Fibroblast of lung (primary cell): ENCODE measurements at regions not wholly inside any gene's neighbourhood (a gene's known extent, or its start where the extent isn't known, plus 50 kb on each side); places are given as distances from the start of the nearest gene placed in this dataset.

Experiments used
- DNase-seq, 2 donors: peaks; one replicate each; pipeline versions ENCODE4 v3.0.0 to v3.0.0-alpha.2; 2010; ENCODE audit warnings: low read depth in 2 of 2
- H2AFZ ChIP-seq: 2 replicates; pipeline ENCODE4 v1.5.1; 2012; ENCODE audit warnings: low read length, control low read depth, inconsistent platforms
- H3K27ac ChIP-seq: 2 replicates; pipeline ENCODE4 v1.5.1; 2011; ENCODE audit warnings: low read length, control low read depth; ENCODE audit not compliant: insufficient read depth
- H3K27me3 ChIP-seq: 2 replicates; pipeline ENCODE4 v1.5.1; 2011; ENCODE audit warnings: mild to moderate bottlenecking, low read length; ENCODE audit not compliant: control insufficient read depth, insufficient read depth
- H3K36me3 ChIP-seq: 2 replicates; pipeline ENCODE4 v1.5.1; 2011; ENCODE audit warnings: low read length; ENCODE audit not compliant: control insufficient read depth, insufficient read depth
- H3K4me1 ChIP-seq: 2 replicates; pipeline ENCODE4 v1.5.1; 2011; ENCODE audit warnings: low read length; ENCODE audit not compliant: control insufficient read depth, insufficient read depth; ENCODE audit errors: extremely low read depth
- H3K4me2 ChIP-seq: 2 replicates; pipeline ENCODE4 v1.5.1; 2011; ENCODE audit warnings: low read length, control low read depth; ENCODE audit not compliant: insufficient read depth; ENCODE audit errors: extremely low read depth
- H3K4me3 ChIP-seq, 4 experiments: fragments of 200-600 bp in 1 of 4; sonication (generic) in 1 of 4; replicated peaks in 1 of 4; 2 replicates each; pipeline ENCODE4 v1.5.1; 2011 to 2016; ENCODE audit warnings: low read length in 4 of 4, low read depth in 3 of 4, mild to moderate bottlenecking in 3 of 4, control low read depth in 2 of 4, inconsistent platforms in 1 of 4, mixed read lengths in 1 of 4; ENCODE audit not compliant: insufficient read depth in 1 of 4; ENCODE audit errors: control extremely low read depth in 1 of 4
- H3K79me2 ChIP-seq: 2 replicates; pipeline ENCODE4 v1.5.1; 2012; ENCODE audit warnings: mild to moderate bottlenecking, low read length, inconsistent platforms; ENCODE audit not compliant: control insufficient read depth, insufficient read depth
- H3K9ac ChIP-seq: 2 replicates; pipeline ENCODE4 v1.5.1; 2011; ENCODE audit warnings: mild to moderate bottlenecking, low read length, control low read depth; ENCODE audit not compliant: insufficient read depth
- H3K9me3 ChIP-seq: 2 replicates; pipeline ENCODE4 v1.5.1; 2012; ENCODE audit warnings: low read depth, low read length; ENCODE audit not compliant: control insufficient read depth, insufficient read depth
- H4K20me1 ChIP-seq: 2 replicates; pipeline ENCODE4 v1.5.1; 2011; ENCODE audit warnings: low read length; ENCODE audit not compliant: control insufficient read depth, insufficient read depth; ENCODE audit errors: extremely low read depth
- CTCF ChIP-seq, 2 donors: IDR thresholded peaks in 1 of 2; conservative IDR thresholded peaks in 1 of 2; 1 replicate in 1 of 2; 2 replicates in 1 of 2; pipeline ENCODE4 v1.5.1; 2011 to 2012; ENCODE audit warnings: low read length in 2 of 2, control low read depth in 1 of 2, inconsistent platforms in 1 of 2, low read depth in 1 of 2, mild to moderate bottlenecking in 1 of 2
- EZH2 ChIP-seq: IDR thresholded peaks from 2 replicates; pipeline ENCODE4 v1.5.1; 2012; ENCODE audit warnings: low read length, control low read depth, mild to moderate bottlenecking; ENCODE audit errors: missing control alignments

- no peak overlapping the region for H2AFZ ChIP-seq
- no peaks in the 10 kb centered on the region for H3K9me3 ChIP-seq
- no peak for DNase-seq
- H3K4me1 ChIP-seq: no peaks in the 10 kb centered on the region
- no peaks in the 10 kb centered on the region for H3K36me3 ChIP-seq
- H3K79me2 ChIP-seq: no peaks in the 10 kb centered on the region
- no peak overlapping the region for H3K27ac ChIP-seq
- H3K4me3 ChIP-seq: no peak overlapping the region
- H3K27me3 ChIP-seq: no peaks in the 10 kb centered on the region
- no peak overlapping the region for H3K9ac ChIP-seq
- no peak overlapping the region for H3K4me2 ChIP-seq
- no peaks in the 10 kb centered on the region for H4K20me1 ChIP-seq
- TF ChIP-seq EZH2: no peak
- TF ChIP-seq CTCF (conservative IDR thresholded peaks at IDR 0.05 in 1 of 2, IDR thresholded peaks at IDR 0.05 in 1 of 2; ENCODE audit: low read depth in 1 of 2, low read length in 2 of 2): no peak
Observed at GRCh38 chr3:118740722-118741290, 293.8 kb downstream of the IGSF11 start.

- H3K4me1 ChIP-seq: no peaks in the 10 kb centered on the region
- no peak overlapping the region for H3K27ac ChIP-seq
- TF ChIP-seq EZH2 (no peak), CTCF (conservative IDR thresholded peaks at IDR 0.05 in 1 of 2, IDR thresholded peaks at IDR 0.05 in 1 of 2; ENCODE audit: low read depth in 1 of 2, low read length in 2 of 2) (no peak)
- H3K79me2 ChIP-seq: no peaks in the 10 kb centered on the region
- H3K36me3 ChIP-seq: no peaks in the 10 kb centered on the region
- no peak overlapping the region for H3K4me3 ChIP-seq
- no peak for DNase-seq
- H4K20me1 ChIP-seq: no peaks in the 10 kb centered on the region
- H2AFZ ChIP-seq: no peak overlapping the region
- H3K9ac ChIP-seq: no peak overlapping the region
- H3K9me3 ChIP-seq: no peaks in the 10 kb centered on the region
- no peak overlapping the region for H3K4me2 ChIP-seq
- no peaks in the 10 kb centered on the region for H3K27me3 ChIP-seq
Observed at GRCh38 chr3:118742760-118743159, 291.9 kb downstream of the IGSF11 start.

- no peak for DNase-seq
- Histone ChIP-seq H3K9me3 (no peaks in the 10 kb centered on the region), H3K4me2 (no peak overlapping the region), H2AFZ (no peak overlapping the region), H3K79me2 (no peaks in the 10 kb centered on the region), H3K27ac (no peak overlapping the region), H3K4me3 (no peak overlapping the region), H3K27me3 (no peaks in the 10 kb centered on the region), H3K4me1 (no peaks in the 10 kb centered on the region), H3K36me3 (no peaks in the 10 kb centered on the region), H3K9ac (no peak overlapping the region), H4K20me1 (no peaks in the 10 kb centered on the region)
- TF ChIP-seq CTCF (conservative IDR thresholded peaks at IDR 0.05 in 1 of 2, IDR thresholded peaks at IDR 0.05 in 1 of 2; ENCODE audit: low read depth in 1 of 2, low read length in 2 of 2) (no peak), EZH2 (no peak)
Observed at GRCh38 chr3:118744186-118744585, 290.5 kb downstream of the IGSF11 start.
